ENCODE measurements at regions not wholly inside any gene's neighbourhood (a gene's known extent, or its start where the extent isn't known, plus 50 kb on each side); places are given as distances from the start of the nearest gene placed in this dataset.
"Not testable (repeated sequence)": the region's sequence is repeated elsewhere in the genome, so short reads cannot be mapped to it uniquely, and the experiment has no call there.

DNA sequence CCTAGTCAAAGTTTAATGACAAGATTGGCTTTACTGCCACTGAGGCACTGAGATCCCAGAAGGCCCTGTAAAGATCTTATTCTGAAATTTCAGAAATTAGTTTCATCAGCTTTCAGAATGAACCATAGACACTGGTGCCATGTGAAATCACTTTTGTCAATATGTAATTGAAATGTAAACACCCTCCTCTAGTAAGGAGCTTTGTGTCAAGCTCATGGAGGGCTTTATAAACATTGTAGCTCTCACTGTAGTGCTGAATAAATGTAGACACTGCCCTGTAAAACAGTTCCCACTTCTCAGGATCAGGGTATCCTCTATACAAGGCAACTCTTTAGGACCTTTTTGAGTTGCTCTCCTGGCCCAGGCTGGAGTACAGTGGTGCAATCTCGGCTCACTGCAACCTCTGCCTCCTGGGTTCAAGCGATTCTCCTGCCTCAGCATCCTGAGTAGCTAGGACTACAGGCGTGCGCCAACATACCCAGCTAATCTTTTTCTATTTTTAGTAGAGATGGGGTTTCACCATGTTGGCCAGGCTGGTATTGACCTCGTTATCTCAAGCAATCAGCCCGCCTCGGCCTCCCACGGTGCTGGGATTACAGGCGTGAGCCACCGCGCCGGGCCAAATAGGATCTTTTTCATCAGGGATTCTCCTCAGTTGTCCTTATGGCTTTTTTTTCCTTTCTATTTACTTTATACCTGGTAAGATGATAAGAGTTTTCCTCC lies 1823.9 kb upstream of the CDH9 start:
- no peak for DNase-seq

DNA sequence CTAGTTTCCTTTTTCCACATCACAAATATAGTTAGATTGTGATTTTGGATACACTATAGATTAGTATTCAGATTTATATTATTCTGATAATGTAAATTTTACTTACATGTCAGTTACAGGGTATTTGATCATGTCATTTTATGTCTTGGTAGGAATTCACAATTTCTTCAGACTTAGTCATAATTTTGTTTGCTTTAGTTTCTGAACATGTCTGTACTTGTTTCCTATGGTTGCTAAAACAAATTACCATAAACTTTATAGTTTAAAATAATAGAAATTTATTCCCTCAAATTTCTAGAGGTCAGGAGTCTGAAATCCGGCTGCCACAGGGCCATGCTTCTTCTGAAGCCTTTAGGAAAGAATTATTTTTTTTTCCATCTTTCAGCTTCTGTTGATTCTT lies 1817.2 kb upstream of the CDH9 start:
- no peak for DNase-seq

DNA sequence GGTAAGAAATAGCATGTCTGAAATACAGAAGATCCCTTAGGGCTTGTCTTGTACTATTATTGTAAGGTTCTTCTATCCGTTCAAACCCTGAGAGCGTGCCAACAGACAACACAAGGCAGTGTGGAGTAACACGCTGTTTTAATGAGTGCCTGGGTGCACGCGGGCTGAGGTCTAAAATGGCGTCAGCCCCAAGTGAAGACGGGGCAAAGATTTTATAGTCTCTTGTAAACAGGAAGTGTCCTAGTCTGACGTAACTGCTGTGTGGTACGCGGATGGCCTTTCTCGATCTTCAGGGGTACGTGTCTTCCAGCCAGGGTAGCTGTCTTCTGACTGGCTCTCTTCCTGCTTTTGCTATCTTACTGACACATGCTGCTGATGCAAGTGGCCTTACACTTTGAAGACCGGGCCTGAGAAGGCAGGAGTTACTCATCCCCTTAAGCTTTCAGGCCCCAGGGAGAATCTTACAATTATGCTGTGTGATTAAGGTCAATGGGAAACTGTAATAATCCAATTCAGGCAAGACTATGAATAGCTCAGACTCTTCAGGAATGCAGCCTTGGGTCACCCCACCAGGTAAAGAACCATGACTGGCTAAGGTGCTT lies 1812.0 kb upstream of the CDH9 start:
- no peak for DNase-seq

DNA sequence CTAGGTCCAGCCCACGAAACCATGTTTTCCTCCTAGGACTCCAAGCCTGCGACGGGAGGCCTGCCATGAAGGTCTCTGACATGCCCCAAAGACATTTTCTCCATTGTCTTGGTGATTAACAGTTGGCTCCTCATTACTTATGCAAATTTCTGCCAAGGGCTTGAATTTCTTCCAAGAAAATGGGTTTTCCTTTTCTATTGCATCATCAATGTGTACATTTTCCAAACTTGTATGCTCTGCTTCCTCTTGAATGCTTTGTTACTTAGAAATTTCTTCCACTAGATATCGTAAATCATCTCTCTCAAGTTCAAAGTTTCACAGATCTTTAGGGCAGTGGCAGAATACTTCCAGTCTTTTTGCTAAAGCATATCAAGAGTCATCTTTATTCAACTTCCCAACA lies 1792.7 kb upstream of the CDH9 start:
- DNase-seq: no peak

DNA sequence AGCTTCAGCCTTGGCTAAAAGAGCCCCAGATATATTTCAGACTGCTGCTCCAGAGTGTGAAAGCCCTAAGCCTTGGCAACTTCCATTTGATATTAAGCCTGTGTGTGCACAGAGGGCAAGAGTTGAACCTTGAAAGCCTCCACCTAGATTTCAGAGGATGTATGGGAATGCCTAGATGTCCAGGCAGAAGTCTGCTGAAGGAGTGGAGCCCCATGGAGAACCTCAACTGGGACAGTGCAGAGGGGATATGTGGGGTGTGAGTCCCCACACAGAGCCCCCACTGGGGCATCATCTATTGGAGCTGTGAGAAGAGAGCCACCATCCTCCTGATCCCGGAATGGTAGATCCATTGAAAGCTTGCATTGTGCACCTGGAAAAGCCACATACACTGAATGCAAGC lies 1784.8 kb upstream of the CDH9 start:
- DNase-seq: no peak

DNA sequence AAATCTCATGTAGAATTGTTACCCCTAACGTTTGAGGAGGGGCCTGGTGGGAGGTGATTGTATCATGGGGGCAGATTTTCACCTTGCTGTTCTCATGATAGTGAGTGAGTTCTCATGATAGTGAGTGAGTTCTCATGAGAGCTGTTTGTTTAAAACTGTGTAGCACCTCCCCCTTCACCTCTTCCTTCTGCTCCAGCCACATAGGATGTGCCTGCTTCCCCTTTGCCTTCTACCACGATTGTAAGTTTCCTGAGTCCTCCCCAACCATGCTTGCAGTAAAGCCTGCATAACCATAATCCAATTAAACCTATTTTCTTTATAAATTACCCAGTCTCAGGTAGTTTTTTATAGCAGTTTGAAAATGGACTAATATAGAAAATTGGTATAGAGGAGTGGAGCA lies 1783.7 kb upstream of the CDH9 start:
- no peak for DNase-seq

DNA sequence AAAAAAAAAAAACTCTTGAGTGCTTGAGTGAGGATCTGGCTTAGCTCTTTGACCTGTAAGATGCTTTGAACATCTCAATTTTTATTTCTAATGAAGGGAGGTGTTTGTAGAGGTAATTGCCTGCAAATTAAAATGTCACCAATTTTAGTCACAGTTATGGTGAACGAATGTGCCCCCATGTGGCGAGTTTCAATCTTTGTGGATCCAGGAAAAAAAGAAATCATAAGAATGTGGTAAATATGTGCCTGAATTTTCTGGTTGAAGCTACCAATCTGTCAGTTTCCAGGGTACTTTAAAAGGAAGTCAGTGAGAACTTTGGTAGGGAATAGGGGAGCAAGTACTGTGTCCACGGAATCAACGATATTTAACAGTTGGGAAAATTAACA lies 1772.4 kb upstream of the CDH9 start:
- no peak for DNase-seq

DNA sequence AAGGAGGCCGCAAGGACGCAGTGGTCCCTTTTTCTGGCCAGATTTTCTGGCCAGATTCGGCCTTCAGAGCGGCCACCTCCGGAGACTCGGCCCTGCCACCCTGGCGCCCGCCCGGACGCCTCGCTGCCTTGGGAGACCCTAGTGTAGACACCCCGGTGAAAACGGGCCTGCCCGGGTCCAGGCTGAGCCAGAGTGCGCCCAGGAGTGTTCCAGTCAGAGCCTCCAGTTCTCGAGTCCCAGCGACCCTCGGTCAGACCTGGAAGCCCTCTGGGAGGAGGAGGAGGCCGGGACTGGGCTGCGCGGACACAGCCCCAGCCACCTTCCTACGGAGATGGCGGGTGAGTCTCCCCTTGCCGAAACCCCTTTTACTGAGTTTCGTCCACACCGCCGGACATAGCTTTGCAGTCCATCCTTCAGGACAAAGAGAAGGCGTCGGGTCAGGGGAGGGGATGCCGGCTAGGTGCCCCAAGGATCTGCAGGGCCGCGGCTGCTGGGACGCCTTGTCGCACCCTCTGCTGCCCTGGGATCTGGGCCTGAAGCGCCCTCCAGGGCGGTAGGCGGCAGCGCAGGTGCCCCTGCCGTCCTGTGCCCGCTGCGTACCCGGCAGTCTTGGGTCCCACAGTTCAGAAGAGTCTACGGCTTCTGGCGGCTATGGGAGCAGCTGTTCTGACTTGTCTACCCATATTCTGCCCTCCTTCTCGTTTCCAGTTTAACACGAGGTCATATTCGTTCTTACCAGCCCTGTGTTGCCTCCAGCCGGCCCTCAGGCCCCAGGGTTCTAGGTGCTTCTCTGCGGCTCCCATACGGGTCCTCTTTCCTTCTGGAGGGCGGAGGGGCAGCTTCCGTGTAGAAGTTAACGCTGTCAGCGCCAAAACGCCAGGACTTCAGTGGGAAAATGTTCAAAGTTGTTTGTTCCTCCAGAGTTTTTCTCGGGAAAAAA lies 1771.7 kb upstream of the CDH9 start:
- DNase-seq: no peak

DNA sequence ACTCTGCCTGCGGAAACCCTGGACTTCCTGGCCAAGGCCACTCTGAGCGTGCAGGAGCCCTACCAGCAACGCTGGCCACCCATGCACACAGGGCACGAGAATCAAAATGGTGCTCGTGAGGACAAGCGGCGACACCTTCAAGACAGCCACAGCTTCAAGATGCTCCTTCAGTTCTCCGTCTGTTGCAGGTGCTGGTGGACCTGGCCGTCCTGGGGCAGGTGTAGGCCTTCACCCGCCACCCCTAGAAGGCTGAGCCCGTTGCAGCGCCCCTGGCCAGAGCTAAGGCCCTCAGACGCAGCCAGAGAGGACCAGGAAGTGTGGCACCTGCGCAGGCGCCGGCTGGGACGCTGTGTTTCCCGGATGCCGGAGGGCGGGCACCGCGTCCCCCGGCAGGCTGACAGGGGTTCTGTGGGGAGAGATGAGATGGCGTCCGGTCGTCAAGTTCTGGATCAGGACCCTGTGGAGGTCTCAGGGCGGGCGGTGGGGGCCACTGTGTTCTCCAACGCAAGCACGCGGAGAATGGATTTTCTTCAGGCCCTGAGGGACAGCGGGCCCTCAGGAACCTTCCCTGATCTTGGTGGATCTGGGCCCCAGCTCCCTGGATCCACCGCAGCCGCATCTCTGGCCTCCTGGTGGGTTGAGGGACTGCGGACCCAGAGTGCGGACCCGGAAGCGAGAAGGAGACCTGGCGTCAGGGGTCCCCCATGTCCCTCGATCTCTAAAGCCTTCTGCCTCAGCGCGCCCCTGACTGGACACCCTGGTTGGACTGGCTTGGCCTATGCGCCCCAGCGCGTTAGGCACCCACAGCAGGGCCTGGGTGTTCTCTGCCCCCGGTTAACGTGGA lies 1770.8 kb upstream of the CDH9 start:
- no peak for DNase-seq

DNA sequence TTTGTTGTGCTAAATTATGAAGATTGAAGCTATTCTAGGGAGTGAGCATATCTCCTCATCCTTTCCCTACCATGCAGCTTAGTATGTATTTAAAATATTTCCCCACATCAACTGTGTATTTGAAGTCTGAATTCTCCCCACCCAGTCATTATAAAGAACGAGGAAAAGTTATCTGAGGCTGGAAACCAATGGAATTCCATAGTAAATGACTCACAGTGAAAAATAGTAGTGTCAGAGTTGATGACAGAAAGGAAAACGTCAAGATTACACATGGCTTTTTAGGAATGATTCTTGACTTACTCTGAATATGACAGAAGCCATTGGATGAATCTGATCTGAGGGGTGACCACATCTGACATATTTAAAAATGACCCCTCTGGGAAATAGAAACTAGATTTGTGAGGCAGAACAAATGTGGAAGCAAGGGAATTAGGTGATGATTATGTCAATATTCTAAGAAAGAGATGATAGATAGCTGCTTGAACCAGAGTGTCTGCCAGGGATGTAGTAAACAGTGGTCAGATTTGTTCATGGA lies 1768.9 kb upstream of the CDH9 start:
- DNase-seq: peak; percentile 14

DNA sequence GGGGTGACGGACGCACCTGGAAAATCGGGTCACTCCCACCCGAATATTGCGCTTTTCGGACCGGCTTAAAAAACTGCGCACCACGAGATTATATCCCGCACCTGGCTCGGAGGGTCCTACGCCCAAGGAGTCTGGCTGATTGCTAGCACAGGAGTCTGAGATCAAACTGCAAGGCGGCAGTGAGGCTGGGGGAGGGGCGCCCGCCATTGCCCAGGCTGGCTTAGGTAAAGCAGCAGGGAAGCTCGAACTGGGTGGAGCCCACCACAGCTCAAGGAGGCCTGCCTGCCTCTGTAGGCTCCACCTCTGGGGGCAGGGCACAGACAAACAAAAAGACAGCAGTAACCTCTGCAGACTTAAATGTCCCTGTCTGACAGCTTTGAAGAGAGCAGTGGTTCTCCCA lies 1760.6 kb upstream of the CDH9 start:
- not testable (repeated sequence) for DNase-seq

DNA sequence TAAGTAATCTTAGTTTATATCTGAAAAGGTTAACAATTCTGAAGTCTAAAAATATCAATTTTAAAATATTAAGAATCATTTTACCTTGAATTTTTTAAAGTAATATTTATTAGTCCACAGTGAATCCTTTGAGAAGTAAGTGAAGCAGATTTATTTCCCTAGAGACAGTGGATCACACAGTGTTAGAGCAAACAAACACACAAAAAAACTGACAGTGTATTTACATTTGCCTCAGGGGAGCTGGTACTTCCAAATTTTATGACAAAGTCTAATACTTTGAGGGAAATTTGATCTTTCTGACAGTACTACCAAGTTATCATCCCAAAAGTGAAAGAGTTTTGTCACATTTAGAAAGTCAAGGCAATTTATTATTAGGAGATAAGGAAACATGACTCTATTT lies 1750.6 kb upstream of the CDH9 start:
- DNase-seq: no peak

DNA sequence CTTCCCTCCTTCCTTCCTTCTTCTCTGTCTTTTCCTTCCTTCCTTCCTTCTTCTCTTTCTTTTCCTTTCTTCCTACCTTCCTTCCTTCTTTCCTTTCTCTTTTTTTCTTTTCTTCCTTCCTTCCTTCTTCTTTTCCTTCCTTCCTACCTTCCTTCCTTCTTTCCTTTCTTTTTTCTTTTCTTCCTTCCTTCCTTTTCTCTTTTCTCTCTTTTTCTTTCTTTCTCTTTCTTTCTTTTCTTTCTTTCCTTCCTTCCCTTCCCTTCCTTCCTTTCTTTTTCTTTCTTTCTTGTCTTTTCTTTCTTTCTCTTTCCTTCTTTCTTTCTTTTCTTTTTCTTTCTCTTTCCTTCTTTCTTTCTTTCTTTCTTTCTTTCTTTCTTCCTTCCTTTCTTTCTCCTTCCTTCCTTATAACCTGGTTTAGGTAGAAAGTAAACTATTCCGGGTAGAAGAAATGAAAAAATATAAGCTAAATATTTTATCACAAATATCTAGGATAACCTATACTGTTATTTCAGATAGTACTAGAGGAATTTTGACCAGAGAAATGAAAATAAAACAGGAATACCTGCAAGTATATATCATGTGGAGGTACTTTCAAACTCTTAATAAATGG lies 1741.8 kb upstream of the CDH9 start:
- DNase-seq: no peak

DNA sequence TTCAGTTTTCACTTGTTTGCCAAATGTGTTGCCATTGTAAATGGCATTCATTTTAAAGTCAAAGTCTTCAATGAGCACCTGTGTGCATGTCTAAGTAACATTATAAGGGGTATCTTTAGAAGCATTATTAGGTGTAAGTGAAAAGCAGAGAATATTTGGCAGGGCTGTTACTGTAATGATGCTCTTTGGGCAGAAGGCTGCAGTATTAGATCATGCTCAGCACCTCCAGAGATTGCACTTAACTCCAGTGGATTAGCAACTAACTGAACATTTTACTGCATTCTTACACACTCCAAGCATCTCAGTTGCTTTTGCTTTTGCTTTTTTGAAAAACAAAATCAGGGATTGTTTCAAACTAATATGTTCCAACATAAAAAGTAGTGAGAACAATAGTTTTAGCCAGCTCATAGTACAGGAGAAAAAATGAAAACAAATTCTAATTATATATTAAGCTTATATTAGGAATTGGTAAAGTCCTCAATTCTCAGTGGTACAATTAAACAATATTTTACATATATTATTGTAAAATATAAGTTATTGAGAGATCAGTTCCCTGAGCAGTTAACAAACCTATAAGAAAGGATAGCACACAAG lies 1740.9 kb upstream of the CDH9 start:
- DNase-seq: no peak

DNA sequence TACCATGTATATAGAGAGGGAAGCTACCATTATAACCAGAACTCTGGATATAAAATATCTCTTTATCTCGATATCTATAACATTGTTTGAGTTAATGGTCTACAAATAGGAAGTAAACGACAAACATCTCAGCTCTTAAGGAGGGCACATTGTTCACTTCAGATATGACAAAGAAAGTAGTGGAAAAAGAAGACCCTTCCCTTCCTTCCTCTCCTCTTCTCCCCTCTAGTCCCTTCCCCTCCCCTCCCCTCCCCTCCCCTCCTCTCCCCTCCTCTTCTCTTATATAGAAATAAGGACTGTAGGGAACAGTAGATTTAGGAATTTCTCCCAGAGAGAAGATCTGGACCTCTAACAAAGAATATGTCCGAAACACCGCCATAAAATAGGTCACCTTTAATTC lies 1731.9 kb upstream of the CDH9 start:
- no peak for DNase-seq

DNA sequence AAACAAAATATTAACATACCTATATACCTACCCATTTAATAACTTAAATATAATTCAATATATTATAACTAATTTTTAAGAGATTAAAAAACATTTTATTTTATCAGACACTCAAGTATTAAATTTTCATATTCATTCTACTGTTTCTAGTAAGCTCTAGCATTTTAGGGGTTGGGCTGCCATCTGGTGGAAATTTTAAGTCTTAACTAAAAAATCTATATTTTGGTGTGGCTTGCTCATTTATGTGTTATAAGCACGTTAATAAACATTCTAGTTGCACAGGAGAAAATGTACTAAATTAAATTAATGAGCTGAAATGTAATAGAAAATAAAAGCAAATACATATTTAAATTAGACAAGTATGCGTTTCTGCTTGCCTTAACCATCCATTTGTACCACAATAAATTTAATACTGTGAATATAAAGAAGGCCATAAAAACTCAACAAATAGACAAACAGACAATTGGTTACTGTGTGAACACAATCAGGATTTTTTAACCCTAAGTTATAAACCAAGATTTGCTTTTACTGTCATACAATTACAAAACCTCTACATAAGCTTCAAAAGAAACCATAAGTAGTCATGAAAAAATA lies 1728.3 kb upstream of the CDH9 start:
- peak; percentile 54 for DNase-seq

DNA sequence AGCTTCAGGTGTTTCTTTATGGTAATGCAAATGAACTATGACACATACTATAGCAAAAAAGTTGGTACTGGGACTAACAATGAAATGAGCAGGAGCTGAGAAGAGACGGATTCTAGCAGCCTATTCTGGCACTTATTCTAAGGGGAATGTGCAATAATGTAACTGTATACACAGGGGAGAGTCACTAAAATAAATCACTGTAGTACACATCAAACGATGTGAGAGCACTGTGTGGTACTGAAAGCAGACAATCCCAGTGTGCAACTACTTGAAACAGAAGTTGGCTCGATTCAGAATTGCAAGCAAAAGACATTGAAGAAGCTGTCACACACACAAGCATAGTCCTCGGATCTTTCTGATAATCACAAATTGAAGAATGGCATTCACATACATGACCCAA lies 1713.0 kb upstream of the CDH9 start:
- DNase-seq: no peak

DNA sequence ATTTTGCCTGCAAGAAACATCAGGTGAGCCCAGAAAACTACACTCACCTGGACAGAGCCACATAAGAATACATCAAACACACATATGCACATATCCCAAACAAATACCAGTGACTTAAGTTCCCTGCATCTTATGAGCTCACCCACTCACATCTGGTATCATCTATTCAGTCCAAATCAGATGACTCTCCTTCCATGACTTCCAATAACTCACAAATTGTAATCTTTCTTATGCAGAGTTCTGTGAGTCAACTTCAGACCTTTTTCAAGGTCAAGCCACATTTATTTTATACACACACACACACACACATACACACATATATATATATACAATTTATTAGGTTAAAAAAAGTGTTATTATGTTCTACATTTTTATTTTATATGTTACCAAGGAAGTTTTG lies 1711.9 kb upstream of the CDH9 start:
- no peak for DNase-seq

DNA sequence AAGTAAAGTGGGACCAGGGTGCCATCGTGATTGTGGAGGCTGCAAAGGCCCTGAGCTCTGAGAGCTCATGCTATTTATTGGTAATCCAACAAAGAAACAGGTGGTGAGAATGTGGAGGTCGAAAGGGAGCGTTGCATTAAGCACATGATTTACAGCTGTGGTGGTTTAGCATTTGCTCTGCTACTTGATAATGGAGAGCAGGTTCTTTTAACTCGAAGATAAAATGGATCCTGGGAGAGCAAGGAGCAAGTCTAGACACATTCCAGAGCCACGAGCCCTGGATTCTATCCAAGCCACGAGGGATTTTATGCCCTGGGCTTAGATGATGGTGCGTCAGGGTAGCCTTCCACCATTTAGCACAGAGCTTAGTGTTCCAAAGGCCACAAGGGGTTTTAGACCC lies 1710.1 kb upstream of the CDH9 start:
- no peak for DNase-seq

DNA sequence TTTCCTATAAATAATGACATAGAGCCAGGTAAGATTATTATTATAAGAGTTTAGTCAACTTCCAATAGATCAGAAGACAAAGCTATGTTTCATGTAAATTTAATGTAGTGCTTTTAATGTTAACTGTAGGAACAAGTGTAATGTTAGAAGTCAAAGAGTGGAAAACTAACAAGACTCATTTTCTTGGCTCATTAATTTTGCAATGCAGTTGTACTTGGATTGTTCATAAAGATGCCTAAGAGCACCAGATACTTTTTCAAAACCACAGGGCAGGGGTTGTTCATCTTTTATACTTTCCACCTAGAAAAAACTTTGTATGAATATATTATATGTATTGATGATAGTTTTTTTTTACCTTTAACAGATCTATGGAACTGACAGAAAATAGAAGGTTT lies 1705.3 kb upstream of the CDH9 start:
- DNase-seq: no peak

DNA sequence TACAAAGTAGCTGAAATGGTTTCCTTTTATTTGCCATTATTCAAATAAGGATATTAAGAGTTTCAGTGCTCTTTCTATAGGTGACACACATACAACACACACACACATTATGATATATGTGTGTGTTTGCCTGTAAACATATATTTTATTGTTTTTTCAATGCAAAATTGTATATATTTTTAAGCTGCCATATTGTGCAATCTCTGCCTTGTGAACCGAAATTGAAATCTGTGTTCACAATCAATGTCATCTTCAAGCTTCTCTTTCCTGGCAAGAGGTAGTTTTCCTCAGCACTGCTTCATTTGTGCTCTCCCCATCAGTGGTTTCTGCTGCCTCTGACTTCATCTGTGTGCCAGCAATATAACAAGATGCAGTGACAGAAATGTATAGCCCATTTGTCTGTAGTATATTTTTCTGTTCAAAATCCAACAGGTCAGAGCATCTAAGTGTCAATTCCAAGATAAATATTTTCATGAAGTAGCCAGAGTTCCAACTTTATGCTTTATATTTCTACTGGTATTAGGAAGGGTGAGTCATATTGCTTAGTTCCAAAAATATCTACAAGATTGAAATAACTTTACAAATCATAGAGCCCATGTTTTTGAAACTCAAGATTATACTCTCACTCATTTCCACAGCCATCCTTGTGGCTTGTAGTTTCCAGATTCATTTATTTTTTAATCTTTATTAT lies 1704.8 kb upstream of the CDH9 start:
- DNase-seq: peak; percentile 64
